GM12865 (cell line): ENCODE measurements at regions not wholly inside any gene's neighbourhood (a gene's known extent, or its start where the extent isn't known, plus 50 kb on each side); places are given as distances from the start of the nearest gene placed in this dataset.
"Not testable (repeated sequence)": the region's sequence is repeated elsewhere in the genome, so short reads cannot be mapped to it uniquely, and the experiment has no call there.

Experiments used
- DNase-seq: peaks from one replicate; pipeline ENCODE4 v3.0.0; 2010; ENCODE audit warnings: low read depth
- H3K4me3 ChIP-seq: 2 replicates; pipeline ENCODE4 v1.5.1; 2011; ENCODE audit warnings: mild to moderate bottlenecking, low read depth, low read length, control low read depth
- CTCF ChIP-seq: IDR thresholded peaks from 2 replicates; pipeline ENCODE4 v1.5.1; 2011; ENCODE audit warnings: low read length, control low read depth, low read depth, inconsistent platforms; ENCODE audit not compliant: insufficient read depth; ENCODE audit errors: missing control alignments

GRCh38 chr4:148539387-148539786, 97.2 kb upstream of the NR3C2 start:
- no peak overlapping the region for H3K4me3 ChIP-seq
- TF ChIP-seq CTCF: no peak
- no peak for DNase-seq

- not testable (repeated sequence) for DNase-seq
Observed at GRCh38 chr4:148533851-148534250, 91.6 kb upstream of the NR3C2 start.

DNA sequence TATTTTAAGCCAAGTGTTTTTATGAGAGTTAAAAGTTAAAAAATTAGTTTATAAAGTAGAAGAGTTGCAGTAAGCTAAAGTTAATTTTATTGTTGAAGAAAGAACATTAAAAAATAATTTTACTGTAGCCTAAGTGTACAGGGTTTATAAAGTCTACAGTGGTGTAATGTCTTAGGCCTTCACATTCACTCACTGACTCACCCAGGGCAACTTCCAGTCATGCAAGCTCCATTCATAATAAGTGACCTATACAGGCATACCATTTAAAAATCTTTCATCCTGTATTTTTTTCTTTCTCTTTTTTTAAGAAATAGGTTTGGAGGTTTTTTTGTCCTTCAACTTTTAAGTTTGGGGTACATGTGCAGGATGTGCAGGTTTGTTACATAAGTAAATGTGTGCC, 87.9 kb upstream of the NR3C2 start:
- DNase-seq: no peak
- no peak overlapping the region for H3K4me3 ChIP-seq
- TF ChIP-seq CTCF: no peak

More at GRCh38 chr4:148533851-148534250, 91.6 kb upstream of the NR3C2 start:
- H3K4me3 ChIP-seq: not testable (repeated sequence)

DNA sequence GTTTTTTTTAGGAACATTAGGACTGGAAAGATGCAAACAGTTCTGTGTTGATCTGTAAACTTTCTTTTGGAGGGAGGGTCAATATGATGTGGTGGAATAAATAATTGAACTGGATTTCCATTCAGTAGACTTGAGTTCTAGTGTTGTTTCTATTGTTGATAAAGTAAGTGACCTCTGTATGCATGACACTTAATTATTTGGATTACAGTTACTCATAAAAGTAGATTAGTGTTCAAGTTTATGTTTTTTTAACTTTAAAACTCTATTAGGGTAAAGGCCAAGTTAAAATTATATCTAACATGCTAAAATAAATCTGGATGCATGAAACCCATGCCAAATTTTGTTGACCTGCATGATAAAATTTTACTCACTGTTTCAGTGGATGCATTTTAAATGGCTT, 85.4 kb upstream of the NR3C2 start:
- TF ChIP-seq CTCF: no peak
- no peak for DNase-seq

GRCh38 chr4:148522995-148523394, 80.8 kb upstream of the NR3C2 start:
- no peak for DNase-seq
- TF ChIP-seq CTCF: no peak
- H3K4me3 ChIP-seq: no peak overlapping the region

More for the DNA sequence above, 85.4 kb upstream of the NR3C2 start:
- H3K4me3 ChIP-seq: no peak overlapping the region

GRCh38 chr4:148515248-148515647, 73.0 kb upstream of the NR3C2 start:
- TF ChIP-seq CTCF: no peak
- H3K4me3 ChIP-seq: no peak overlapping the region
- no peak for DNase-seq

DNA sequence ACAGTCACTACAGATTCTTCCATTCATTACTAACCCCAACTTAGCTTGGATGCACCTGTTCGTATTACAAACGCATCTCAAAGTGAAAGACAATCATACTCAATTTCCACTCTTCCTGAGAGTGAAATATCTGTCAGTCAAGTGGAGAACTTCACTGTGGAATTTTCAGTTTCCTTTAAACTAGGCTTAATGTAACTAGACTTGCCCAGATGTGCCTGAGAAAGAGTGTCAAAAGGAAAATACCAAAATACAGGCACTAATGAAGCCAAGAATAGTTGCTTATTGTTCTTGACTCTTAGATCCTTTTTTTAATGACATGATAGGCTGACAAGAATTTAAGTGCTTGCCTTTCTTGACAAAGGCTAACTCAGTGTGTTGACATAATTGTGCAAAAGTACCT, 72.4 kb upstream of the NR3C2 start:
- no peak for DNase-seq
- no peak for TF ChIP-seq CTCF
- no peak overlapping the region for H3K4me3 ChIP-seq
